ENCODE measurements at regions not wholly inside any gene's neighbourhood (a gene's known extent, or its start where the extent isn't known, plus 50 kb on each side); places are given as distances from the start of the nearest gene placed in this dataset.

DNA sequence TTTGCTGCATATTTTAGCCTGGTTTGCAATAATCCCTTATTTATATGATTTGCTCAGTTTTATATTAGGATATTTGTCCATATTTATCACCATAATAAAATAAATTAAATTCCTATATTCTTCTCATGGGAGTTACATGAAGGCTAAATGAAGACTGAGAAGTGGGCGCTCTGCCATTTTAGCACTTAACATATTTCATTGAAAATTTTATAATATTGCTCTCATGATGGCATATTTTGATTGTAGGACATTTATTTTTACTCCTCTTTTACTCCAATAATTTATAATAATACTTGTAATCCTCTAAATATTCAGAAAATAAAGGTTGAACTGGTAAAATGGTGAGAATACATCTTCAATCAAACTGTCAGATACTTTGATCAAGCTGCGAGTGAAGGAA lies 99.8 kb upstream of the SEMA3A start:
- no peak for TF ChIP-seq POLR2A (IDR thresholded peaks at IDR 0.05)
- TF ChIP-seq, protein P1, sequence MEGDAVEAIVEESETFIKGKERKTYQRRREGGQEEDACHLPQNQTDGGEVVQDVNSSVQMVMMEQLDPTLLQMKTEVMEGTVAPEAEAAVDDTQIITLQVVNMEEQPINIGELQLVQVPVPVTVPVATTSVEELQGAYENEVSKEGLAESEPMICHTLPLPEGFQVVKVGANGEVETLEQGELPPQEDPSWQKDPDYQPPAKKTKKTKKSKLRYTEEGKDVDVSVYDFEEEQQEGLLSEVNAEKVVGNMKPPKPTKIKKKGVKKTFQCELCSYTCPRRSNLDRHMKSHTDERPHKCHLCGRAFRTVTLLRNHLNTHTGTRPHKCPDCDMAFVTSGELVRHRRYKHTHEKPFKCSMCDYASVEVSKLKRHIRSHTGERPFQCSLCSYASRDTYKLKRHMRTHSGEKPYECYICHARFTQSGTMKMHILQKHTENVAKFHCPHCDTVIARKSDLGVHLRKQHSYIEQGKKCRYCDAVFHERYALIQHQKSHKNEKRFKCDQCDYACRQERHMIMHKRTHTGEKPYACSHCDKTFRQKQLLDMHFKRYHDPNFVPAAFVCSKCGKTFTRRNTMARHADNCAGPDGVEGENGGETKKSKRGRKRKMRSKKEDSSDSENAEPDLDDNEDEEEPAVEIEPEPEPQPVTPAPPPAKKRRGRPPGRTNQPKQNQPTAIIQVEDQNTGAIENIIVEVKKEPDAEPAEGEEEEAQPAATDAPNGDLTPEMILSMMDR (IDR thresholded peaks at IDR 0.05) = no peak
- intact Hi-C loops (cut with DNase I; ENCODE audit: low total_unique reads) = no loop called here
- H3K4me1 ChIP-seq = no peaks in the 10 kb centered on the region
- no peak overlapping the region for H3K4me3 ChIP-seq
- no peak overlapping the region for H3K27ac ChIP-seq
- no peaks in the 10 kb centered on the region for H3K9me3 ChIP-seq
- no peaks in the 10 kb centered on the region for H3K27me3 ChIP-seq
- H3K36me3 ChIP-seq (ENCODE audit: low read depth, missing control alignments) = no peaks in the 10 kb centered on the region
- DNase-seq = no peak
- WGBS, 2 donors = 84 to 91% methylated on average over 2 of the region's 2 CpGs

DNA sequence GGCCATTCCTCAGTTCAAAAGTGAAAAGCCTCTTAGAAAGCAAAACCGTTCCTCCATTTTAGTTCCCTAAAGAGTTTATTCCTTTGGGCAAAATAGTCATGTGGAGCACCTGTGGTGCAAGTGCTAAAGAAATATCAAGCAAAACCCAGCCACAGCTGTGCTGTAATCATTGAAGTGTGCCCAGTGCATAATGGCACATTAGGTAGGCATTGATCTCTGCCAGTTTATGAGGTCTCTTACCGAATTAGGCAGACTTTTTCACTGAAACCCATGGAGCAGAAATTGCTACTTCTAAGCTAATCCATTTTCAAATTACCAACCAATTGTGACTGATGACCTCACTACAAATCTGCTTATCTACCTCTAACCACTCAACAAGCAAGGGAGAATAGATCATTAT lies 97.2 kb upstream of the SEMA3A start:
- TF ChIP-seq, protein P1 (IDR thresholded peaks at IDR 0.05) = no peak
- no peak for TF ChIP-seq POLR2A (IDR thresholded peaks at IDR 0.05)
- H3K27ac ChIP-seq = no peak overlapping the region
- no peak overlapping the region for H3K4me3 ChIP-seq
- no peaks in the 10 kb centered on the region for H3K27me3 ChIP-seq
- no peaks in the 10 kb centered on the region for H3K4me1 ChIP-seq
- intact Hi-C loops (cut with DNase I; ENCODE audit: low total_unique reads) = no loop called here
- no peak for DNase-seq
- WGBS, 2 donors = 71 to 78% methylated on average over 2 of the region's 2 CpGs
- no peaks in the 10 kb centered on the region for H3K9me3 ChIP-seq
- no peaks in the 10 kb centered on the region for H3K36me3 ChIP-seq (ENCODE audit: low read depth, missing control alignments)

DNA sequence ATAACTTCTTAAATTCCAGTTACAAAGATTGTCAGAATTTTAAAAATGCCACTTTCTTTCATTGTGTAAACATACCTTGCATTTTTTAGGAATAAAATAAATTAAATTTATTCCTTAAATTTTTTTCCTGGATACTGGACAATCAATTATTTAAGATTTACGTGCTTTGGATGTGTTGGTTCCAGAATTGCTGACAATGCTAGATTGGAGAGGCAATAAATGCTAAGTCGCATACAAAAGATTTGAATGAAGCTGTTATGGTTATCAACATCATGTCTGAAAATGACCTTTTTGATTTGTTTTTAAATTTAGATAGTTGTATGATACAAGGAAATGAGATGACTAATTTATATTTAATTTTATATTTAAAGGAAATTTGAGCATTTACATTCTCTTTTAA lies 89.2 kb upstream of the SEMA3A start:
- H3K4me3 ChIP-seq = no peak overlapping the region
- no peak overlapping the region for H3K27ac ChIP-seq
- WGBS, 2 donors = 87 to 94% methylated on average over 2 of the region's 2 CpGs
- no peaks in the 10 kb centered on the region for H3K4me1 ChIP-seq
- no peaks in the 10 kb centered on the region for H3K27me3 ChIP-seq
- intact Hi-C loops (cut with DNase I; ENCODE audit: low total_unique reads) = no loop called here
- no peaks in the 10 kb centered on the region for H3K36me3 ChIP-seq (ENCODE audit: low read depth, missing control alignments)
- H3K9me3 ChIP-seq = no peaks in the 10 kb centered on the region
- no peak for TF ChIP-seq POLR2A (IDR thresholded peaks at IDR 0.05)
- TF ChIP-seq, protein P1 (IDR thresholded peaks at IDR 0.05) = no peak
- no peak for DNase-seq

DNA sequence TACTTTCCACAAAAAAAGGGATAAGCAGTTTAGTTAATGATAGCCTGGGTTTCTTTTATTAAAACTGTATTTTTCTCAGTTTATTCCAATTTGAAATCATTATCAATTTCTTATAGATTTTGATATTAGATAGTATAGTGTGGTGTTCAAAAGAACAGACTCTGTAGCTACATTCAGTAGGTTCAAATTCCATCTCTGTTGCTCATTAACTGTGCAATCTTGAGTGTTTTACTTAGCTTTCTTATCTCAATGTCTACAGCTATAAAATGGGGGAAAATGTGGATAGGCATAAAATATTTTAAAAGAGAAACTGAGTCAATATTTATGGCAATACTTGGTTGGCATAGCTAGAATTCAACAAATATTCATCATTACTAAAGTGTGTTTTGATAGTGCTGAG lies 86.9 kb upstream of the SEMA3A start:
- Histone ChIP-seq H3K4me3 (no peak overlapping the region), H3K4me1 (no peaks in the 10 kb centered on the region), H3K27ac (no peak overlapping the region), H3K36me3 (ENCODE audit: low read depth, missing control alignments) (no peaks in the 10 kb centered on the region), H3K27me3 (no peaks in the 10 kb centered on the region), H3K9me3 (no peaks in the 10 kb centered on the region)
- no peak for DNase-seq
- TF ChIP-seq, protein P1 (IDR thresholded peaks at IDR 0.05) = no peak
- no peak for TF ChIP-seq POLR2A (IDR thresholded peaks at IDR 0.05)
- intact Hi-C loops (cut with DNase I; ENCODE audit: low total_unique reads) = no loop called here

DNA sequence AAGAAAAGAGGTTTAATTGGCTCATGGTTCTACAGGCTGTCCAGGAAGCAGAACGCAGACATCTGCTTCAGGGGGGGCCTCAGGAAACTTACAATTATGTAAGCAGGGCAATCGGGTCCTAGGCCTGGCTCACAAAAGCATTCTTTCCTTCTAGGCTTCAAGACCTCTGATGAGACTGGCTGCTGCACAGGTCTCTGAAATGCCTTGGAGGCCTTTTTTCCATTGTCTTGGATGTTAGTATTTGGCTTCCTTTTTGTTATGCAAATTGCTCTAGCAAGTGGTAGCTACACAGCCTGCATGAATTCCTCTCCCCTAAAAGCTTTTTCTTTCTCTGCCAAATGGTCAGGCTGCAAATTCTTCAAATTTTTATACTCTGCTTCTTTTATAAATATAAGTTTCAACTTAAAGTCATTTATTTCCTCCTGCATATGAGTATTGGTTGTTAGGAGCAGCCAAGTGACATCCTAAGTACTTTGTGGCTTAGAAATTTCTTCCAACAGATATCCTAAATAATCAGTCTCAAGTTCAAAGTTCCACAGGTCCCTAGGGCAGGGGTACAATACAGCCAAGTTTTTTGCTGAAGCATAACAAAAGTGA lies 83.1 kb upstream of the SEMA3A start:
- H3K27ac ChIP-seq = no peak overlapping the region
- intact Hi-C loops (cut with DNase I; ENCODE audit: low total_unique reads) = no loop called here

More for the DNA sequence above, 83.1 kb upstream of the SEMA3A start:
- no peak for TF ChIP-seq POLR2A (IDR thresholded peaks at IDR 0.05)
- TF ChIP-seq, protein P1 (IDR thresholded peaks at IDR 0.05) = no peak
- H3K4me1 ChIP-seq = no peaks in the 10 kb centered on the region
- H3K27me3 ChIP-seq = no peaks in the 10 kb centered on the region
- WGBS, 2 donors = 77 to 79% methylated on average over 2 of the region's 2 CpGs
- no peaks in the 10 kb centered on the region for H3K9me3 ChIP-seq
- no peak overlapping the region for H3K4me3 ChIP-seq
- no peaks in the 10 kb centered on the region for H3K36me3 ChIP-seq (ENCODE audit: low read depth, missing control alignments)
- no peak for DNase-seq
